ENCODE measurements at regions not wholly inside any gene's neighbourhood (a gene's known extent, or its start where the extent isn't known, plus 50 kb on each side); places are given as distances from the start of the nearest gene placed in this dataset.
"Not testable (repeated sequence)": the region's sequence is repeated elsewhere in the genome, so short reads cannot be mapped to it uniquely, and the experiment has no call there.

- no peak for DNase-seq
- 77 to 80% methylated on average over 4 of the region's 4 CpGs for WGBS, 2 donors
- Histone ChIP-seq H3K9me3 (peaks cover 0 to 6% (median 0%) of the 10 kb centered on the region in 4 donors), H3K27me3 (no peaks in the 10 kb centered on the region), H3K27ac (no peak overlapping the region), H3K4me1 (no peaks in the 10 kb centered on the region), H3K36me3 (no peaks in the 10 kb centered on the region), H3K4me3 (no peak overlapping the region)
- ATAC-seq: no peak
- intact Hi-C loops (cut with DNase I): no loop called here
- FAIRE-seq: no peak
- TF ChIP-seq CTCF (IDR thresholded peaks at IDR 0.05): no peak
These were observed 230.8 kb downstream of the ADAMTS15 start for GRCh38 chr11:130679247-130679646.

- DNase-seq; H3K27ac ChIP-seq; H3K36me3 ChIP-seq; ATAC-seq; intact Hi-C loops (cut with DNase I); H3K4me3 ChIP-seq; H3K27me3 ChIP-seq; H3K4me1 ChIP-seq; H3K9me3 ChIP-seq; FAIRE-seq: not testable (repeated sequence)
- WGBS, 2 donors: 63 to 78% methylated on average over 2 of the region's 2 CpGs
These were observed 233.8 kb downstream of the SNX19 start for GRCh38 chr11:130682471-130682870.

- Histone ChIP-seq H3K27me3 (peaks cover 0 to 3% (median 0%) of the 10 kb centered on the region in 4 donors), H3K9me3 (no peaks in the 10 kb centered on the region), H3K4me3 (no peak overlapping the region), H3K36me3 (no peaks in the 10 kb centered on the region), H3K27ac (no peak overlapping the region), H3K4me1 (no peaks in the 10 kb centered on the region)
- ATAC-seq: no peak
- WGBS, 2 donors: 74 to 76% methylated on average over 4 of the region's 4 CpGs
- no peak for TF ChIP-seq CTCF (IDR thresholded peaks at IDR 0.05)
- no peak for DNase-seq
- intact Hi-C loops (cut with DNase I): no loop called here
- no peak for FAIRE-seq
These were observed 226.9 kb downstream of the SNX19 start for GRCh38 chr11:130689222-130689908.

GRCh38 chr11:130691581-130691980, 224.7 kb downstream of the SNX19 start:
- H3K36me3 ChIP-seq: no peaks in the 10 kb centered on the region
- H3K4me3 ChIP-seq: no peak overlapping the region
- no peaks in the 10 kb centered on the region for H3K4me1 ChIP-seq
- H3K27me3 ChIP-seq: no peaks in the 10 kb centered on the region
- H3K9me3 ChIP-seq: no peaks in the 10 kb centered on the region
- intact Hi-C loops (cut with DNase I): no loop called here
- WGBS, 2 donors: 59 to 69% methylated on average over 2 of the region's 2 CpGs
- ATAC-seq (no peak), FAIRE-seq (no peak), DNase-seq (no peak)
- no peak overlapping the region for H3K27ac ChIP-seq
- no peak for TF ChIP-seq CTCF (IDR thresholded peaks at IDR 0.05)

GRCh38 chr11:130692220-130692619, 224.1 kb downstream of the SNX19 start:
- intact Hi-C loops (cut with DNase I): no loop called here
- Histone ChIP-seq H3K36me3 (no peaks in the 10 kb centered on the region), H3K4me1 (no peaks in the 10 kb centered on the region), H3K27me3 (no peaks in the 10 kb centered on the region), H3K4me3 (no peak overlapping the region), H3K27ac (no peak overlapping the region), H3K9me3 (no peaks in the 10 kb centered on the region)
- DNase-seq (no peak), ATAC-seq (no peak), FAIRE-seq (no peak)
- WGBS, 2 donors: 78 to 87% methylated on average over 4 of the region's 4 CpGs
- no peak for TF ChIP-seq CTCF (IDR thresholded peaks at IDR 0.05)
